NCI-H2227 (cell line): ENCODE measurements at regions not wholly inside any gene's neighbourhood (a gene's known extent, or its start where the extent isn't known, plus 50 kb on each side); places are given as distances from the start of the nearest gene placed in this dataset.
"Not testable (repeated sequence)": the region's sequence is repeated elsewhere in the genome, so short reads cannot be mapped to it uniquely, and the experiment has no call there.

Experiments
- DNase-seq: peaks from one replicate; lab custom pipeline; 2025; ENCODE audit not compliant: unreplicated experiment; lab: John Stamatoyannopoulos, UW

DNA sequence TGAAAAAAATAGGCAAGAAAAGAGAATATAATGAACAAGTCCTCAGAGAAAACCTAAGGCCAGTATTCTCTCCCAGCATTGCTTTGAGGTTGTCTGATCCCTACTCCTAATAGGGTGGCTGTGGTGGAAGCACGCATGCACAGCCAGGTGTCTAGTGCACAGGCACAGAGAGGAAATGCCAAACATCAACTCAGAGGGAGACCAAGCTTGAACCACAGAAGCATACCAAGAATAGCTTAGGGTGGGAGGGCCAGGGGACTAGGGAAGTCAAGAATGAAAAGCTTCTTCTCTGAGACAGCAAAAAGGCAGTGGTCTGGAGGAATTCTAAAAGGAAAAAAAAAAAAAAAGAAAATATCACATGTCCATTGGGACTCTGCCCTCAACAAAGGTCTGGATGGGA, 244.1 kb upstream of the API5 start:
- no peak for DNase-seq

DNA sequence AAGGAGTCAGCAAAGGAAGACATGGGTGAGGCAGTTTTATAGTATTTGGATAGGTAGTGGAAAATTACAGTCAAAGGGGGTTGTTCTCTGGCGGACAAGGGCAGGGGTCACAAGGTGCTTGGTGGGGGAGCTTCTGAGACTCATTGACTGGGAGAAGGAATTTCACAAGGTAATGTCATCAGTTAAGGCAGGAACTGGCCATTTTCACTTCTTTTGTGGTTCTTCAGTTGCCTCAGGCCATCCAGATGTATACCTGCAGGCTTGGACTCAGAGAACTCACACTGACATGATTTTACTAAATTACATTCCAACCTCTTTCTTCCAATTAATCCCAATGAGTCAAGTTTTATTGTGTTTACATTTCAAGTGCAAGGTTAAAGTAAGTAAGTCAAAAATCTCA, 240.5 kb upstream of the API5 start:
- no peak for DNase-seq

DNA sequence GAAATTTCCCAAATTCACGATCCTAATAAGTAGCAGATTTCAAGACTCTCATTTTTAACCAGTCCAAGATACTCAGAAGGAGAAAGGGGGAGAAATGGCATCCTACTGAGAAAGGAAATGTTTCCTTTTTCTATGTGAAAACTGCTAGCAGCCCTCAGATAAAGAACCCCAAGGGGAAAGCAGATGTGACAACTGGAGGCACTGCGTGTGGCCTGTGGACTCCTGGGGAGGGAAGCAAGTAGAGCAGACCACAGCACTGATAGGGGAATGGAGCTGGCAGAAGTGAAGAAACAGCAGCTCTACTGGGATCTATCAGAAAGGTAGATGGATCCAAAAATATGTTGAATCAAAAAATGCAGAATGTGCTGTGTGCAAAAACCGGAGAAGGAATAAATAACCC, 239.7 kb upstream of the API5 start:
- DNase-seq = no peak

DNA sequence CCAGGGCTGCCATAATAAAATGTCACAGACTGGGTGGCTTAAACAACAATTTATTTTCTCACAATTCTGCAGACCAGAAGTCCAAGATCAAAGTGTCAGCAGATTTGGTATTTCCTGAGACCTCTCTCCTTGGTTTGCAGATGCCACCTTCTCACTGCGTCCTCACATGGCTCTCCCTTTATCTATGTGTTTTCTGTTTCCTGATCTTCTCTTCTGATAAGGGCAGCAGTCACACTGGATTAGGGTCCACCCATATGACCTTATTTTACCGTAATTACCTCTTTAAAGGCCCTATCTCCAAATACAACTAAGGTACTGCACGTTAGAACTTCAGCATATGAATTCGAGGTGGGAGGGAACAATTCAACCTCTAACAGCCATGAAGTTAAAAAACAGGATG, 238.9 kb upstream of the API5 start:
- DNase-seq = no peak

DNA sequence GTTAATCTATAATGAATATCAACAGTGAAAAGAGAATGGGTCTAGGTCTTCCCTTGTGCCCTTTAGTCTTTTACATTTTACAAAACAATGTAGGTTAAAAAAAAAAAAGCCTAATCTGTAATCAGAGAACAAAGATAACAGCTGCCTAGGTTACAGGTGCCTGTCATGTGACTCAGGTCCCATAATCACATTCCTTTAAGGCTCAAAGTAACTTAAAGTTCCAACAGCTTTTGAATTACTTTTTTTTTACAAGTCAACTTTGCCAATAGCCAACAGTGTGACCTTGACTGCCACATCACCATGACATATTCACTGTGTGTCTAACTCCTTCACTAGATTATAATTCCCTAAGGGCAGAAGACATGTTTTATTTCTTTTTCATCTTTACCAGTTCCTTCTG, 237.0 kb upstream of the API5 start:
- no peak for DNase-seq

DNA sequence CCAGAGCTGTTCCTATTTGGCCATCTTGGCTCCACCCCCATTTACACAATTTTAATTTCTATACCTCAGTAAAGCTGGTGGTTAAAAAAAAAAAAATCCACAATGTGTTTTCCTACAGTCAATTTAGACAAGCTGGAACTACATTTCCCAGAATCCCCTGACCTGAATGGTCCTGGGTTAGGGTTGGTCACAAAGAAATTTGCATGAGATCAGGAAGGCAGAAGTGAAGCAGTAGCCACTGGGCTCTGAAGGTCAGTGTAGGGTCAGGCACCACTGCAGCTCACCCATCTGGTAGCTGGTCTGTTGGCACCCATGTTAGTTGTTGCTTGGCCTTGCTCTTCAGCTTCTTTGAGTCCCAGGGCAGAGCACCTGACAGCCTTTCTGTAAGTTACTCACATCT, 210.7 kb upstream of the API5 start:
- no peak for DNase-seq

DNA sequence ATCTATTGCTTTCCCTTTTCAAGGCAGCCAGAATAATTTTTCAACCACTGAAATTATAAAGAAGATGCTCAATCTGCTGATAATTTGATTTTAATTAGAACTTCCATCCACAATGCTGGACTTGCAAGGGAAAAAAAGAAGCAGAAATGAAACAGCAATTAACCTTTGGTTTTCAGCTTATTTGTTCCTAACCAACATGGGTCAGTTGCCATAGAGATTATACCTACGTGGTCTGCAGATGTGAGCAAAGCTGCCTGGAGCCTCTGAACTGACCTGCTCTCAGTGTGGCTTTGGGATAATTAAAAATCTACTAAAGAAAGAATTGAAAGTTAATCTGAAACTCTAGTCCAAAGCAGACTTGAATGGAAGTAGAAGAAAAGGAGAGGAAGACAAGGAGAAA, 195.7 kb upstream of the API5 start:
- DNase-seq = no peak

DNA sequence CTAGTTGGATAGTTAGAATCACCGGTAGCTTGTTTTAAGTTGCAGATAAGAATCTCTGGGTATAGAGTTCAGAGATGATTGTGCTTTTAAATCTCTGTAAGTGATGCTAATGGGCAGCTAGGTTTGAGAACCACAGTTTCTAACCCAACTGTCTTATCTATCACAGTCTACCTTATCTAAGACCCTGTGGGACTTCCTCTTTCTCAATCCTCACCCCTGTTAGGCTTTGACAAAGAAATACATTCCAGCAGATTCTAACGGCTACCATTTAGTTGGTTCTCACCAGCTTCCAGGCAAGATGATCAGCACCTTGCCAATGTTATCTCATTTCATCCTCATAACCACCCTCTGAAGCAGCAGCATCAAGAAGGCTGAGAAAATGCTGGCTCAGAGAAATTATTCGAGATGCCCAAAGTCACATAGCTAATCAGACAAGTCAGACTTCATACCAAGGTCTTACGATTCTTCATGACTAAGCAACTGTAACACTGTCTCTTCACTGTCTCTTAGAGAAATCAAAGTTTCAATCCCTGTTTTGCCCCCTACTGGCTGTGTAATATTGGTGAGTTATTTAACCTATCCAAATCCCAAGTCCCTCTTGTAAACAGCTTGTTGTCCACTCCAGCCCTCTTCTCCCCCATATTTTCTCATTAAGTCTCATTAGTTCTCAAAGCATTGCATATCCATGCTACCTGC, 192.4 kb upstream of the API5 start:
- no peak for DNase-seq

DNA sequence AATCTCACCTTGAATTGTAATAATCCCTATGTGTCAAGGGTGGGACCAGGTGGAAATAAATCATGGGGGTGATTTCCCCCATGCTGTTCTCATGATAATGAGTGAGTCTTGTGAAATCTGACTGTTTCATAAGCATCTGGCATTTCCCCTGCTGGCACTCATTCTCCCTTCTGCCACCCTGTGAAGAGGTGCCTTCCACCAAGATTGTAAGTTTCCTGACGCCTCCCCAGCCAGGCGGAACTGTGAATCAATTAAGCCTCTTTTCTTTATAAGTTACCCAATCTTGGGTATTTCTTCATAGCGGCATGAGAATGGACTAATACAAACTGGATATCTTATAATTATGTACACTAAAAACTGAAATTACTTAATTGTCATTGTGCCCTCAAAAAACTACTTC, 189.2 kb upstream of the API5 start:
- DNase-seq = no peak

DNA sequence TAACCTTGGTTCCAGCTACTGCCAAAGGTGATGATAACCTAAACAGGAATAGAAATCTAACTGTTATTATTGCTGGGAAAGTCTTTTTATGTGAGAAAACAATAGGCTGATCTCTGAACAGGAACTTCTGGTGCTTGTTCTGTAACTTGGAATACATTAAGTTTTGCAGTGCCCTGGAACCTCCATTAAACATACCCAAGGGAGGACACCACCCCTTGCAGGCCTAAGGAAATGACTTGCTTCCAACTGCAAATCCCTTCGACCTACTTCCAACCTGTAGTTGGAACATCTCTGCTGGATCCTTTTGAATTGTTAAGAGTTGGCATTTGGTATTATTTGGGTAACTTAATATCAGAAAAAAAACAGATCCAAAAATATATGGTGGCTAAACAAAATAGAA, 188.4 kb upstream of the API5 start:
- DNase-seq = no peak

DNA sequence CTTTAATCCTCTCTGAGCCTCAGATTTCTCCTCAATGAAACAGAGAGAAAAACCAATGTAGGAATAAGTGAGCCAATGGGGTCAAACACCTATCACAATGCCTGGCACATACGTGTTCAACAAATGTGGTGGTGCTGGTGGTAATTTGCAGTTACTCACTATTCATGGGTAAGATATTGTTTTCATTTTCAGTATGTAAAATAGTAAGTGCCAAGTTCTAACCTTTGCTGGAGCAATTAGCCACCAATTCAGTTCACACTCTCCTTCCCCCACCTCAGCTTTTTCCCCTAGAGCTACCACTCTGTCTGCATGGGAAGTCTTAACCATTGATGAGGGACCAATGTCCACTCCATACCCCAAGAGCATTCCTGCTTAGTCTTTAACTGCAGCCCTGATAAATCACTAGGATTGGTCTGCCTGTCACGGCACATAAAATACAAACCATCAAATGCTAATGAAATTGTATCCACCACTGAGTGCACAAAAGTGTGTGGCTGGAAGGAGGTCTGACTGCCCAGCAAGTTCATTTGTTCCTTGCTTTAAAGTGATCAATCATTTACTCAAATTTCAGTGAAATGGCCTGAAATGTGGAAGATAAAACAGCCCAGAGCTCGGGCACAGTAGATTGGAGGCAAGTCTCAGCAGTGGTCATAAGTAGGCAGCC, 187.4 kb upstream of the API5 start:
- DNase-seq = no peak

DNA sequence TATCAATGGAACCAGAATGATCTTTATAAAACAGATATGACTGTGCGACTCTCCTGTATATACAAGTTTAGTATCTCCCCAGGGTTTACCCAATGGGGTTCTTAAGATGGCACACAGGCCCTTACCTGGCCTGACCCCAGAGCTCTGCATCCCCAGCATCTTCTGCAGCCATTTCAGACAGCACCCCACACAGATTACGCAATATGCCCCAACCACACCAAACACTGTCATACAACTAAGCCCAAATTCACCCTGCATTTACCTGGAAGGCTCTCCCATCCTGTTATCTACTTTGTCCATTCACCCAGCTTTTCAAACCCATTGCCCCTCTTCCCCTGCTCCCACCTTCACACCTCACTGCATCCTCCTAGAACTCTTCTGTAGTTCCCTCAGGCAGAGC, 182.5 kb upstream of the API5 start:
- no peak for DNase-seq

DNA sequence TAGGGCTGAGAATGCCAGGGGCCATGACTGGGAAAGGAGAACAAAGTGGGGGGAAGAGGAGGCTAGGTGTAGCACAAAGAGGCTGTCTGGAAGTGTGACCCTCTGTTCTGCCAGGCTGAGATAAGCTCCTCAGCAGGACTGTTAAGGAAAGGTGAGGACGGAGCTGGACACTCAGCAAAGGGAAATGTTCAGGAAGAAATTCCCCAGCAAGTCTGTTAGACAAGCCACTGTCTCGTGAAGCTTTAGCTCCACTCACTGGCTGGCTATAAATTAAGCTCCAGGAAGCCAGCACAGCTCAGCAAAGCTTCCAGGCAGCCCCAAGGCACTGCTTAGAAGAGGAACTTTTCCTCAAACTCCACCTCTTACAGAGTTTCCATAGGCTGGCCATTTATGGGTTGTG, 181.2 kb upstream of the API5 start:
- DNase-seq = no peak

DNA sequence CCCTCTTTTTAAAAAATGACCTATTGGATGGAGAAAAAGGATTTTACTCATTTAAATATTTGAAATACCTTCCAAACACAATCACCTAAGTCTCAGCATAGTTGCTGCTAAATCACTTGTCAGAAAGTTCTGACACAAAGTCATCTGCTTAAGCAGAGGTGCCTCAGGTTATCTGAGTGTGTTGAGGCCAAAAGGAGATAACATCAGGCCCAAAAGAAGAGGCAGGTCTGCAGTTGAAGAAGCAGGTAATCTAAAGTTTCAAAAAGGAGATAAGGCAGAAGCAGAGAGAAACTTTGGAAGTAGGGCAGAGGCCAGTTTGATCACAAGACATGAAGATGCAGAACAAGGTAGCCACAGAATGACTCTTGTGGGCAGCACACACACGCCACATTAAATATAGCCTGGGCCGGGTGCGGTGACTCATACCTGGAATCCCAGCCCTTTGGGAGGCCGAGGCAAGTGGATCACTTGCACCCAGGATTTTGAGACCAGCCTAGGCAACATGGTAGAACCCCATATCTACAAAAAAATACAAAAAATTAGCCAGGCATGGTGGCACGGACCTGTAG, 175.7 kb upstream of the API5 start:
- DNase-seq = no peak

DNA sequence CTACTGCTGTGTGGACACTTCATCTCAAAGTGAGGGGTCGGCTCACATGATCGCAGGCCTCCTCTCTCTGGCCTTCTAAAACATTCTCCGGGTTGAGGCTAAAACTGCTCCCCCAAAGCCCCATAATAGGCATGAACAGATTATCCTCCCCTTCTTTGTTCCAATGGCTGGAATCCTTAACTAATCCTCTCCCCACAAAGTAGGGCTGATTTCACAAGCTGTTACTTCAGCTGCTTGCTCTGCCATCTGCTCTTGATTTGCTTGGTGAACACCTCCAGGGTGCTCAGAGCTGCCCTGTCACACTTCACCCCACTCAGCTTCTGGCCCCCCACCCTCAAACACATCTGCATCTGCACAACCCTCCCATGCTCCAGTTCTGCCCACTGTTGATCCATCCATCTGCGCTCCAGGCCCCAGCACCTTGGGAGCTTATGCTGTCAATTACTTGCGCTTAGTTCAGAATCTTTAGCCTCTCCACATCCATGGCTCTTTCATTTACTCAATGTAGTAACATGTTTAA, 173.1 kb upstream of the API5 start:
- no peak for DNase-seq

DNA sequence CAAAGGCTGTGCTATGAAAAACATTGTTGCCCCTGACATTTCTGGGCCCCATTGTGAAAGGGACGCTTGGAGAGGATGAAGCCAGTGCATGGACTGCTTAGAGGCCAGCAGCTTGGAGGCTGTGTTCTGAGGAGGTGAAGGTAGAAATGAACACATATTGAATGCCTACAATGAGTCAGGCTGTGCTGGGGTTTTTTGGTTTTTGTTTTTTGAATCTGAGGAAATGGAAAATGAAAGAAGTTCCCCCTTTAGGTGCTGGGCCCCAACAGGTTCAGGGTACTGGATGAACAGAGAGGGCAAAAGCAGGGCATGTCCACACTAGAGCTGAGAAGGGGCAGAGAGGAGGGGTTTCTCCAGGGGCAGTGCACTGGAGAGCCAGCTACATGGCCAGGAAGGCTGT, 166.1 kb upstream of the API5 start:
- DNase-seq = no peak

DNA sequence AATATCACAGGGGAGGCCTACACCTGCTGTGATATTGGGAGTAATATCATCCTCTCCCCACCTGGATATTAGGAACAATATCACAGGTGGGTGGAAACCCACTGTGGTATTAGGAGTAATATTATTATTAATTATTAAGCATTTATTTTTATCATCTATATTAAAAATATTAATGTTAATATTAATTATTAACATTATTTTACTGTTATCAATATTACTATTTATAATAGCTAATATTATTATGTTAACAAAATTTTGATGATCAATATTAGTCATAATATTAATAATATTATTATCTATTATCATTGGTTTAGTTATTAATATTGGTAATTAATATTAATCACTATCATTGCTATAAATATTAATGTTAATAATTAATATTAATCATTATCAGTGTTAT, 161.1 kb upstream of the API5 start:
- no peak for DNase-seq

DNA sequence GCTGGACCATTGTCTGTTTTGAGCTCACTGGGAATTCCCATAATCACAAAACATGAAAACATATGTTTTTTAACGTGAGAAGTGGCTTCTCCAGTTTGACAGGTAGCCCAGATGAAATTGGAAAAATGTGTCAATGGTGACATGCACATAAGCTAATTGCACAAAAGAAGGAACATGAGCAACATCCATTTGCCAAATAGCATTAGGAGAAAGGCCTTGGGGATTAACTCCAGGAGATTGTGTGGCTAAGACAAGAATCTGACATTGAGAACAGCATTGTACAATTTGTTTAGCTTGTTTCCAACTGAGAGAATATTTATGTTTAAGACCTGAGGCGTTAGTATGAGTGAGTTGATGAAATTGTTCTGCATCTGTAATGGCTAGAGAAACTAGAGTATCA, 147.0 kb upstream of the API5 start:
- no peak for DNase-seq

DNA sequence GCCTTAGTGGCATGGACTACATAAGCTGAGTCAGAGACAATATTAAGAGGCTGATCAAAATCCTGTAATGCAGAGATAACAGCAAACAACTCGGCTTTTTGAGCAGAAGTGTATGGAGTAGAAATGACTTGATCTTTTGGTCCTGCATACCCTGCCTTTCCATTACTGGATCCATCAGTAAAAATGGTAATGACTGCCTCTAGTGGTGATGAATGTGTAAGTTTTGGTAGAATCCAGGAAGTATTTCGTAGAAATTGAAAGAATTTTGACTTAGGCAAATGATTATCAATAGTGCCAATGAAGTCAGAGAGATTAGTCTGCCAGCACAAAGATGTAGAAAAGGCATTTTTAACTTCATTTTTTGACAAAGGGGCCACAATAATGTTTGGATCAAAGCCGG, 146.4 kb upstream of the API5 start:
- DNase-seq = not testable (repeated sequence)

DNA sequence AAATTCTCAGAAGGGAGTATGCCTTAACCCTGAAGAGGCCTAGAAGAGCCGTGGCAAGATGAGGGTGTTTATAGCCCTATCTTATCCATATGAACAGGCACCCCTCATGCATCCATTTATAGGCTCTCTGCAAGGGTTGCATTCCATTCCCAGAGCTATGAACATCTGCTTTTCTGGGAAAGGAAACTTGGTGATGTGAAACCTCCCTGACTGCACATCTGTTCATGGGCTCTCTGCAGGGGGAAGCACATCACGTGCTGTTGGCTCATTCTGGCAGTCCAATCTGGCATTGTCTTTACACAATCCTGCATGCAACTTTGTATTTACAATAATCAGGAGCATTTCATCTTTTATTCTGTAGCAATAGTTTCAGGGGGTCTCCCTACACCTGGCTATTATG, 143.6 kb upstream of the API5 start:
- not testable (repeated sequence) for DNase-seq

DNA sequence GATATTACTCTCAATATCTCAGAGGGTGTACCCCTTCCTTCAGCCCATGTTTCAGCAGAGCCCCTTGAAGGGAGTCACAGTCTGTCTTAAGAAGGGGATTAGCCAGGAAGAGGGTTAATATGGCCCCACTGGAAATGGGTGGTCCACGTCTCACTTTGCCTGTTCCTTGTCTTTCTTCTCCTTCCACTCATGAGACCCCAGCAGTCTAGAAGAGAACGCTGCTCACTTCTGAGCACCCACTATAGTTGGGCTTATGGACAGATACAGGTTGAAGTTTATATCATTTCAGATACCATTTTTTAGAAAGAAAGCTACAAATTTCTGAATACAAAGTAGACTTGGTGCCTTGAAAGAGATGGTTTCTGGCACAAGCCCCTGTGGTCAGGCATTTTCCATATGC, 139.3 kb upstream of the API5 start:
- DNase-seq = no peak

DNA sequence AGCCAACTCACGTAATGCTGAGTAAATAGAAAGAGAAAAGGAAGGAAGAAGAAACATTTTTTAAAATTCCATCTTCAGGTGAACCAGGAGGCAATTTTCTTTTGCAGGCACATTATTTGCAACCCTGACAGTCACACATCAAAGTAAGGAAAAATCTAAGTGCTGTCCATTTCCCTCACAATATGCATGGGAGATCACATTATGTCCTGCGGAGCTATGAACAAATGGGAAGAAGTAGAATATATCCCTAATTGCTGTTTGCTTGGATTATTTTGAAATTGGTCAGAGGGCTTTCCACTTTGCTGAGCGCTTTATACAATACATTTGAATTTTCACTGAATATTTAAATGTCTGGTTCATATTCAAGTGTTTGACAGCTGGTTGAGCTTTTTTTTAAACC, 133.8 kb upstream of the API5 start:
- no peak for DNase-seq

DNA sequence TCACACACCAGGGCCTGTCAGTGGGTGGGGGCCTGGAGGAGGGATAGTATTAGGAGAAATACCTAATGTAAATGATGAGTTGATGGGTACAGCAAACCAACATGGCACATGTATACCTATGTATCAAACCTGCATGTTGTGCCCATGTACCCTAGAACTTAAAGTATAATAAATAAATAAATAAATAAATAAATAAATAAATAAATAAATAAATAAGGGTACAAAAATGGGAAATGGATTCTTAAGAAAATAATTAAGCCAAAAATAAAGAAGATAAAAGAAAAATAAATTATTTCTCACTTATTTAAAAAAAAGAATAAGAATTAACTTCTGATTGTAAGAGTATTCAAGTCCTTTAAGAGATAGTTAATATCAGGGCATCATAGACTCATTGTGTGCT, 117.3 kb upstream of the API5 start:
- not testable (repeated sequence) for DNase-seq
